Smooth muscle cell (in vitro differentiated cells): ENCODE measurements at regions not wholly inside any gene's neighbourhood (a gene's known extent, or its start where the extent isn't known, plus 50 kb on each side); places are given as distances from the start of the nearest gene placed in this dataset.

Experiments
- DNase-seq: peaks from one replicate; lab custom pipeline; 2025; ENCODE audit not compliant: unreplicated experiment; lab: John Stamatoyannopoulos, UW
- H2AFZ ChIP-seq: fragments of 200-600 bp; sonication (generic); 2 replicates; pipeline ENCODE4 v1.6.0; 2016; ENCODE audit warnings: antibody characterized with exemption, low read depth, mild to moderate bottlenecking
- H3F3A ChIP-seq: fragments of 200-600 bp; sonication (generic); 2 replicates; pipeline ENCODE4 v1.6.0; 2017; ENCODE audit warnings: antibody characterized with exemption, low read depth
- H3K27ac ChIP-seq: fragments of 200-600 bp; sonication (generic); 2 replicates; pipeline ENCODE4 v1.5.1; 2016; ENCODE audit warnings: low read depth, mild to moderate bottlenecking
- H3K27me3 ChIP-seq: fragments of 200-600 bp; sonication (generic); 2 replicates; pipeline ENCODE4 v1.6.1; 2016; ENCODE audit warnings: low read depth, mild to moderate bottlenecking
- H3K36me3 ChIP-seq: fragments of 200-600 bp; sonication (generic); 2 replicates; pipeline ENCODE4 v1.5.1; 2016; ENCODE audit warnings: low read depth
- H3K4me1 ChIP-seq: fragments of 200-600 bp; sonication (generic); 2 replicates; pipeline ENCODE4 v1.5.1; 2016; ENCODE audit warnings: low read depth
- H3K4me2 ChIP-seq: fragments of 200-600 bp; sonication (generic); 2 replicates; pipeline ENCODE4 v1.6.0; 2016; ENCODE audit warnings: mild to moderate bottlenecking
- H3K4me3 ChIP-seq: fragments of 200-600 bp; sonication (generic); 2 replicates; pipeline ENCODE4 v1.5.1; 2016; ENCODE audit warnings: mild to moderate bottlenecking
- H3K79me2 ChIP-seq: fragments of 200-600 bp; sonication (generic); 2 replicates; pipeline ENCODE4 v1.6.0; 2016; ENCODE audit warnings: low read depth, mild to moderate bottlenecking
- H3K9ac ChIP-seq: fragments of 200-600 bp; sonication (generic); 2 replicates; pipeline ENCODE4 v1.6.0; 2016; ENCODE audit warnings: low read depth
- H3K9me3 ChIP-seq: fragments of 200-600 bp; sonication (generic); replicated peaks from 2 replicates; pipeline ENCODE4 v1.5.1; 2016; ENCODE audit warnings: low read depth
- H4K20me1 ChIP-seq: fragments of 200-600 bp; sonication (generic); 2 replicates; pipeline ENCODE4 v1.6.0; 2016; ENCODE audit warnings: low read depth
- CTCF ChIP-seq: fragments of 200-600 bp; sonication (generic); IDR thresholded peaks from 2 replicates; pipeline ENCODE4 v1.5.1; 2017; ENCODE audit warnings: borderline replicate concordance, mild to moderate bottlenecking, antibody characterized with exemption; ENCODE audit not compliant: insufficient read depth, poor library complexity, severe bottlenecking
- WGBS: methylation state at CpG from one replicate; pipeline ENCODE4 v1.1.7; 2016; ENCODE audit warnings: low lambda C conversion rate; 5-methylcytosine and 5-hydroxymethylcytosine counted together

GRCh38 chr1:82792151-82792550 lies 991.4 kb downstream of the ADGRL2 start:
- H3K79me2 ChIP-seq, result no peaks in the 10 kb centered on the region
- no peaks in the 10 kb centered on the region for H3K4me1 ChIP-seq
- no peak overlapping the region for H2AFZ ChIP-seq
- no peaks in the 10 kb centered on the region for H3K36me3 ChIP-seq
- H3F3A ChIP-seq, result no peaks in the 10 kb centered on the region
- no peak for DNase-seq
- no peak for TF ChIP-seq CTCF
- 90% methylated on average over 4 of the region's 4 CpGs for WGBS
- no peaks in the 10 kb centered on the region for H3K9me3 ChIP-seq
- no peak overlapping the region for H3K27ac ChIP-seq
- no peaks in the 10 kb centered on the region for H3K27me3 ChIP-seq
- H4K20me1 ChIP-seq, result no peaks in the 10 kb centered on the region
- H3K4me3 ChIP-seq, result no peak overlapping the region
- no peak overlapping the region for H3K9ac ChIP-seq
- no peak overlapping the region for H3K4me2 ChIP-seq

- no peak overlapping the region for H3K4me3 ChIP-seq
- H3K4me2 ChIP-seq, result no peak overlapping the region
- no peaks in the 10 kb centered on the region for H3K36me3 ChIP-seq
- WGBS, result 59% methylated on average over 1 of the region's 1 CpG
- no peaks in the 10 kb centered on the region for H3K27me3 ChIP-seq
- no peak overlapping the region for H2AFZ ChIP-seq
- H3K9me3 ChIP-seq, result no peaks in the 10 kb centered on the region
- no peaks in the 10 kb centered on the region for H3K4me1 ChIP-seq
- H3K9ac ChIP-seq, result no peak overlapping the region
- H4K20me1 ChIP-seq, result no peaks in the 10 kb centered on the region
- DNase-seq, result no peak
- no peak for TF ChIP-seq CTCF
- no peak overlapping the region for H3K27ac ChIP-seq
- H3F3A ChIP-seq, result no peaks in the 10 kb centered on the region
- no peaks in the 10 kb centered on the region for H3K79me2 ChIP-seq
Observed at GRCh38 chr1:82790556-82790955, 989.8 kb downstream of the ADGRL2 start.

GRCh38 chr1:82788660-82789059 lies 987.9 kb downstream of the ADGRL2 start:
- H3K9me3 ChIP-seq, result no peaks in the 10 kb centered on the region
- no peaks in the 10 kb centered on the region for H4K20me1 ChIP-seq
- H3K9ac ChIP-seq, result no peak overlapping the region
- H3K4me2 ChIP-seq, result no peak overlapping the region
- 93% methylated on average over 1 of the region's 1 CpG for WGBS
- H3F3A ChIP-seq, result no peaks in the 10 kb centered on the region
- H3K4me3 ChIP-seq, result no peak overlapping the region
- H2AFZ ChIP-seq, result no peak overlapping the region
- no peak overlapping the region for H3K27ac ChIP-seq
- no peaks in the 10 kb centered on the region for H3K36me3 ChIP-seq
- H3K4me1 ChIP-seq, result no peaks in the 10 kb centered on the region
- H3K27me3 ChIP-seq, result no peaks in the 10 kb centered on the region
- TF ChIP-seq CTCF, result no peak
- H3K79me2 ChIP-seq, result no peaks in the 10 kb centered on the region
- no peak for DNase-seq

GRCh38 chr1:82788038-82788437 lies 987.3 kb downstream of the ADGRL2 start:
- Histone ChIP-seq H4K20me1 (no peaks in the 10 kb centered on the region), H3K79me2 (no peaks in the 10 kb centered on the region), H3K4me3 (no peak overlapping the region), H3K27ac (no peak overlapping the region), H3K4me1 (no peaks in the 10 kb centered on the region), H2AFZ (peak overlapping the region; percentile 40), H3K36me3 (no peaks in the 10 kb centered on the region), H3F3A (no peaks in the 10 kb centered on the region), H3K9me3 (no peaks in the 10 kb centered on the region), H3K9ac (no peak overlapping the region), H3K4me2 (no peak overlapping the region), H3K27me3 (no peaks in the 10 kb centered on the region)
- TF ChIP-seq CTCF, result no peak
- WGBS, result 61% methylated on average over 2 of the region's 2 CpGs
- DNase-seq, result no peak
